ENCODE measurements at regions not wholly inside any gene's neighbourhood (a gene's known extent, or its start where the extent isn't known, plus 50 kb on each side); places are given as distances from the start of the nearest gene placed in this dataset.

GRCh38 chr15:35771746-35772442, 225.9 kb upstream of the DPH6 start:
- H3K27ac Mint-ChIP-seq = no peak overlapping the region
- no peaks in the 10 kb centered on the region for H3K9me3 Mint-ChIP-seq
- no peaks in the 10 kb centered on the region for H3K36me3 Mint-ChIP-seq
- no peaks in the 10 kb centered on the region for H3K4me1 Mint-ChIP-seq
- ATAC-seq (replicated peaks) (no peak), DNase-seq (no peak)
- no peak overlapping the region for H3K4me3 Mint-ChIP-seq
- H3K27me3 Mint-ChIP-seq = no peaks in the 10 kb centered on the region

- H3K9me3 Mint-ChIP-seq = no peaks in the 10 kb centered on the region
- no peak overlapping the region for H3K4me3 Mint-ChIP-seq
- H3K4me1 Mint-ChIP-seq = no peaks in the 10 kb centered on the region
- no peak overlapping the region for H3K27ac Mint-ChIP-seq
- no peaks in the 10 kb centered on the region for H3K36me3 Mint-ChIP-seq
- DNase-seq (no peak), ATAC-seq (replicated peaks) (no peak)
- no peaks in the 10 kb centered on the region for H3K27me3 Mint-ChIP-seq
These were observed 228.7 kb upstream of the DPH6 start for GRCh38 chr15:35774653-35775052.

GRCh38 chr15:35775471-35775870, 229.5 kb upstream of the DPH6 start:
- no peaks in the 10 kb centered on the region for H3K9me3 Mint-ChIP-seq
- no peaks in the 10 kb centered on the region for H3K4me1 Mint-ChIP-seq
- H3K4me3 Mint-ChIP-seq = no peak overlapping the region
- H3K27me3 Mint-ChIP-seq = no peaks in the 10 kb centered on the region
- H3K27ac Mint-ChIP-seq = no peak overlapping the region
- ATAC-seq (replicated peaks) = no peak
- no peaks in the 10 kb centered on the region for H3K36me3 Mint-ChIP-seq
- DNase-seq = no peak

- ATAC-seq (replicated peaks) = no peak
- Mint-ChIP-seq H3K27me3 (no peaks in the 10 kb centered on the region), H3K36me3 (no peaks in the 10 kb centered on the region), H3K27ac (no peak overlapping the region), H3K4me1 (no peaks in the 10 kb centered on the region), H3K9me3 (no peaks in the 10 kb centered on the region), H3K4me3 (no peak overlapping the region)
- no peak for DNase-seq
These were observed 231.1 kb upstream of the DPH6 start for GRCh38 chr15:35777061-35777460.

- Mint-ChIP-seq H3K4me1 (no peaks in the 10 kb centered on the region), H3K9me3 (peaks cover 0 to 4% of the 10 kb centered on the region in 2 donors), H3K4me3 (no peak overlapping the region), H3K27ac (no peak overlapping the region), H3K27me3 (no peaks in the 10 kb centered on the region), H3K36me3 (no peaks in the 10 kb centered on the region)
- no peak for ATAC-seq (replicated peaks)
- DNase-seq = no peak
These were observed 237.2 kb upstream of the DPH6 start for GRCh38 chr15:35783203-35783602.

- Mint-ChIP-seq H3K4me3 (no peak overlapping the region), H3K4me1 (no peaks in the 10 kb centered on the region), H3K27me3 (no peaks in the 10 kb centered on the region), H3K27ac (no peak overlapping the region), H3K9me3 (peaks cover 4 to 9% of the 10 kb centered on the region in 2 donors), H3K36me3 (no peaks in the 10 kb centered on the region)
- ATAC-seq (replicated peaks) = no peak
- DNase-seq = no peak
These were observed 238.8 kb upstream of the DPH6 start for GRCh38 chr15:35784745-35785144.

- Mint-ChIP-seq H3K27me3 (no peaks in the 10 kb centered on the region), H3K4me1 (no peaks in the 10 kb centered on the region), H3K4me3 (no peak overlapping the region), H3K27ac (no peak overlapping the region), H3K36me3 (no peaks in the 10 kb centered on the region), H3K9me3 (no peaks in the 10 kb centered on the region)
- DNase-seq (no peak), ATAC-seq (replicated peaks) (no peak)
These were observed 264.0 kb upstream of the DPH6 start for GRCh38 chr15:35810007-35810406.

- DNase-seq = no peak
- no peaks in the 10 kb centered on the region for H3K27me3 Mint-ChIP-seq
- no peaks in the 10 kb centered on the region for H3K9me3 Mint-ChIP-seq
- no peaks in the 10 kb centered on the region for H3K36me3 Mint-ChIP-seq
- no peak overlapping the region for H3K27ac Mint-ChIP-seq
- H3K4me3 Mint-ChIP-seq = no peak overlapping the region
- no peak for ATAC-seq (replicated peaks)
- H3K4me1 Mint-ChIP-seq = no peaks in the 10 kb centered on the region
These were observed 267.6 kb upstream of the DPH6 start for GRCh38 chr15:35813573-35813972.

GRCh38 chr15:35818846-35819245, 272.9 kb upstream of the DPH6 start:
- DNase-seq (no peak), ATAC-seq (replicated peaks) (no peak)
- Mint-ChIP-seq H3K4me1 (no peaks in the 10 kb centered on the region), H3K36me3 (no peaks in the 10 kb centered on the region), H3K9me3 (no peaks in the 10 kb centered on the region), H3K4me3 (no peak overlapping the region), H3K27me3 (no peaks in the 10 kb centered on the region), H3K27ac (no peak overlapping the region)

- Mint-ChIP-seq H3K9me3 (no peaks in the 10 kb centered on the region), H3K36me3 (no peaks in the 10 kb centered on the region), H3K27ac (no peak overlapping the region), H3K4me1 (no peaks in the 10 kb centered on the region), H3K4me3 (no peak overlapping the region), H3K27me3 (no peaks in the 10 kb centered on the region)
- no peak for ATAC-seq (replicated peaks)
- no peak for DNase-seq
These were observed 276.2 kb upstream of the DPH6 start for GRCh38 chr15:35822153-35822552.

GRCh38 chr15:35827141-35827540, 281.2 kb upstream of the DPH6 start:
- H3K4me3 Mint-ChIP-seq = no peak overlapping the region
- no peaks in the 10 kb centered on the region for H3K36me3 Mint-ChIP-seq
- no peak overlapping the region for H3K27ac Mint-ChIP-seq
- DNase-seq = no peak
- ATAC-seq (replicated peaks) = no peak
- no peaks in the 10 kb centered on the region for H3K4me1 Mint-ChIP-seq
- peaks cover 0 to 6% of the 10 kb centered on the region in 2 donors for H3K9me3 Mint-ChIP-seq
- no peaks in the 10 kb centered on the region for H3K27me3 Mint-ChIP-seq

- DNase-seq = no peak
- H3K9me3 Mint-ChIP-seq = peaks cover 0 to 7% of the 10 kb centered on the region in 2 donors
- no peaks in the 10 kb centered on the region for H3K27me3 Mint-ChIP-seq
- ATAC-seq (replicated peaks) = no peak
- no peaks in the 10 kb centered on the region for H3K36me3 Mint-ChIP-seq
- no peak overlapping the region for H3K27ac Mint-ChIP-seq
- no peaks in the 10 kb centered on the region for H3K4me1 Mint-ChIP-seq
- H3K4me3 Mint-ChIP-seq = no peak overlapping the region
These were observed 281.9 kb upstream of the DPH6 start for GRCh38 chr15:35827911-35828310.

GRCh38 chr15:35833581-35833980, 287.6 kb upstream of the DPH6 start:
- H3K36me3 Mint-ChIP-seq = no peaks in the 10 kb centered on the region

GRCh38 chr15:35834216-35834830, 288.4 kb upstream of the DPH6 start:
- Mint-ChIP-seq H3K27ac (no peak overlapping the region), H3K27me3 (no peaks in the 10 kb centered on the region), H3K9me3 (peaks cover 0 to 8% of the 10 kb centered on the region in 2 donors), H3K4me3 (no peak overlapping the region), H3K4me1 (no peaks in the 10 kb centered on the region), H3K36me3 (no peaks in the 10 kb centered on the region)
- ATAC-seq (replicated peaks) (no peak), DNase-seq (no peak)

More at GRCh38 chr15:35833581-35833980, 287.6 kb upstream of the DPH6 start:
- peaks cover 0 to 8% of the 10 kb centered on the region in 2 donors for H3K9me3 Mint-ChIP-seq
- DNase-seq (no peak), ATAC-seq (replicated peaks) (no peak)
- no peak overlapping the region for H3K4me3 Mint-ChIP-seq
- H3K27ac Mint-ChIP-seq = no peak overlapping the region
- no peaks in the 10 kb centered on the region for H3K4me1 Mint-ChIP-seq
- H3K27me3 Mint-ChIP-seq = no peaks in the 10 kb centered on the region

- no peak for ATAC-seq (replicated peaks)
- Mint-ChIP-seq H3K27me3 (no peaks in the 10 kb centered on the region), H3K4me1 (no peaks in the 10 kb centered on the region), H3K9me3 (peaks cover 0 to 8% of the 10 kb centered on the region in 2 donors), H3K36me3 (no peaks in the 10 kb centered on the region), H3K27ac (no peak overlapping the region), H3K4me3 (no peak overlapping the region)
- DNase-seq = no peak
These were observed 288.9 kb upstream of the DPH6 start for GRCh38 chr15:35834866-35835265.
